ENCODE measurements at regions not wholly inside any gene's neighbourhood (a gene's known extent, or its start where the extent isn't known, plus 50 kb on each side); places are given as distances from the start of the nearest gene placed in this dataset.
"Not testable (repeated sequence)": the region's sequence is repeated elsewhere in the genome, so short reads cannot be mapped to it uniquely, and the experiment has no call there.

- DNase-seq (ENCODE audit: low spot score), result no peak
Observed at GRCh38 chr11:37907436-37908218, 1309.6 kb upstream of the RAG2 start.

DNA sequence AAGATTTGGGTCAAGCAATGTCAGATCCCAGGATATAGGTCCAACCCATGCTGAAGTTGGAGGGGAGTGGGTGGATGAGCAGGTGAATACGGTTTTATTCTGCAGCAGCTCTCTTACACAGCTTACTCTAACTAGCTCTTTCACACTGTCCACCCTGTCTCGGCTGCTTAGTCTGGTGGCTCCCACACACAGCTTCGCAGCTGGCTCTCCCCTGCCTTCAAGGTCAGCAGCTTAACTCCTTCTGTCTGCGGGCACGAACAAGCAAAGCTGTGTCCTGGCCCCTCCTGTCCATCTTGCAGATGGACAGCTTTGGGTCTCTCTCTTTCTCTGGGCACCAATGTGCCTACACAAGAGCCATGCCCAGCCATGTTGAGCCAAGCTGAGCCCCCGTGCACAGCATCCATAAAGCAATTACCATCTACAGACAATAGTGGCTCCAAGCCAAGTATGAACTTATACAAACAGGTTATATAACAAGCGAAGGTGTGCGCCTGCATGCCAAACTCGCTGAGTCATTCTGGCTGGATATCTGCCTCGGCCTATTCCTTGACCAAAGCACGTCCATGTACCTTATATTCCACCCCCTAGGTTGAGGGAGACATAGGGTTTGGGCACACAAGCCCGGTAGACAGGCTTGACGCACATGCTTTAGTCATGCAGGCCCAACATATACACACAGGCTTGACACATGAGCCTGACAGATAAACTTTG lies 1307.8 kb upstream of the RAG2 start:
- no peak for DNase-seq (ENCODE audit: low spot score)

- DNase-seq (ENCODE audit: low spot score), result no peak
Observed at GRCh38 chr11:37896016-37896415, 1298.0 kb upstream of the RAG2 start.

- DNase-seq (ENCODE audit: low spot score), result no peak
Observed at GRCh38 chr11:37881741-37882140, 1283.7 kb upstream of the RAG2 start.

DNA sequence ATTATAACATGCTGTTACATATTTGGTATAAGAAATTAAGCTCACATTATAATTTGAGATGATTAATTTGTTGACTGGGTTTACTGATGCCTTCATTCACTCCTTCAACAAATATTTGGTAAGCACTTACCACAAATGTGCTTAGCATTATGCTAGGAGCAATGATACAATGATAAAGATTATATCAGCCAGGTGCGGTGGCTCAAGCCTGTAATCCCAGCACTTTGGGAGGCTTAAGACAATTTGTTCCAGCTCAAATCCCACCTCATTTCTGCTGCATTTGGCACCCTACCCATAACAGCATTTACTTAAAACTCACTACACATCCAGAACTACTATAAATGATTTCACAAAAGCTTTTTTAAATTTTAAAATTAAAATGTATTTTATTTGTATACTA lies 1263.6 kb upstream of the RAG2 start:
- no peak for DNase-seq (ENCODE audit: low spot score)

DNA sequence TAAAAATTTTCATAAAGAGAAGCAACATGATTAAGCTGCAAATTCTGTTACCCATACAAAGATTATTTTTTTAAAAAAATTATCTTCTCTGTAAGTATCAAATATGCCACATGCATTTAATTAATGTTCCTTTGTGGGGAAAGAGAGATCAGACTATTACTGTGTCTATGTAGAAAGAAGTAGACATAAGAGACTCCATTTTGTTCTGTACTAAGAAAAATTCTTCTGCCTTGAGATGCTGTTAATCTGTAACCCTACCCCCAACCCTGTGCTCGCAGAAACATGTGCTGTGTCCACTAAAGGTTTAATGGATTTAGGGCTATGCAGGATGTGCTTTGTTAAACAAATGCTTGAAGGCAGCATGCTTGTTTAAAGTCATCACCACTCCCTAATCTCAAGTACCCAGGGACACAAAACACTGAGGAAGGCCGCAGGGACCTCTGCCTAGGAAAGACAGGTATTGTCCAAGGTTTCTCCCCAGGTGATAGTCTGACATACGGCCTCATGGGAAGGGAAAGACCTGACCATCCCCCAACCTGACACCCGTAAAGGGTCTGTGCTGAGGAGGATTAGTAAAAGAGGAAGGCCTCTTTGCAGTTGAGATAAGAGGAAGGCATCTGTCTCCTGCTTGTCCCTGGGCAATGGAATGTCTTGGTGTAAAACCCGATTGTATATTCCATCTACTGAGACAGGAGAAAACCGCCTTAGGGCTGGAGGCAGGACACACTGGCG lies 1260.9 kb upstream of the RAG2 start:
- DNase-seq (ENCODE audit: low spot score), result not testable (repeated sequence)

- DNase-seq (ENCODE audit: low spot score), result no peak
Observed at GRCh38 chr11:37858398-37858797, 1260.4 kb upstream of the RAG2 start.

DNA sequence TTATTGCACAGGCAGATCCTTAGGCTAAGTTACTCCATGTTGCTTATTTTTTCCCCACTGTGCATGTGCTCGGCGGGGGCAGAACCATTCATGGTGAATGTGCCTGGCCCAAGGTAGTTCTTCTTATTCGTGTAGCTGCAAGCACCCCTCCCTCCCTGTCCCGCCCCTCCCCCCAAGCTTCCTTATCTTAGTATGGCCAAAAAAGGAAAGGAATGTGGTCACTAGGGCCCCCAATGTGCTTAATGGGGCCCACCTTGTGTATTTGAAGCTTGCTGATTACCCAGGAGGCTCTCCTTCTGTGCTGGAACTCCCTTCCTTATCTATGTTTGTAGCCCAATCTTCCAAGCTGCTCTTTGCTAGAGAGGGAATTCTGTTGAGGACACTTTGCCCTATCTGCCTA lies 1259.7 kb upstream of the RAG2 start:
- DNase-seq (ENCODE audit: low spot score), result no peak

DNA sequence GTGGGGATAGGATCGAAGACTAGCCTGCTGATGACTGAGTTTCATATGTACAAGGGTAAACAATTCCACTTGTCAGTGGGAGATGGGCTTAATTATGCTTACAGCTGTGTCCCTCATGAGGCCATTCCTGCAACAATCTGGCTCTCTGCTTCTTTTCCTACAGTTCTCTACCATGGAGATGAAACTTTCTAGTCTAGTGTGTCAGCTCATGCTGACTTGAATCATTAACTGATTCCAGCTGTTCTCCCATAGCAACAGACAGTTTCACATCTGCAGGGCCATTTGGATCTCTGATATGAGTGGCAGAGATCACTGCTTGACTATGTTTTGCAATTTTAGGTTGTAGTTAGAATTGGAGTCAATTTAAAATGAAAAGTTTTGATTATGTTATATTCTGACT lies 1251.7 kb upstream of the RAG2 start:
- DNase-seq (ENCODE audit: low spot score), result no peak

DNA sequence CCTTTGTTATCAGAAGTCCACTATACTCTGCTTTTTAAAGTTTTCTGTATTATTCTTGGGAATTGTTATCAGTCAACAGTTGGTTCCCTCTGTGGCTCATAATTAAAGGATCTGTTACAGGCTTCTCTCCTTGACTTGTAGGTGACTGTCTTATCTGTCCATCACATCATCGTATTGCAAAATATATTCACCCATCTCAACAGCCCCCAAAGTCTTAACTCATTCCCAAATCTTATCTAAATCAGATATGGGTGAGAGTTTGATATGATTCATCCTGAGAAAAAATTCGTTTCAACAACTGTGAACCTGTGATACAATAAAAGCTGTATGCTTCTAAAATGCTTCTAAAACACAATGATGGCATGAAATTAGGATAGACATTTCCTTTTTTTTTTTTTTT lies 1245.6 kb upstream of the RAG2 start:
- DNase-seq (ENCODE audit: low spot score), result no peak

DNA sequence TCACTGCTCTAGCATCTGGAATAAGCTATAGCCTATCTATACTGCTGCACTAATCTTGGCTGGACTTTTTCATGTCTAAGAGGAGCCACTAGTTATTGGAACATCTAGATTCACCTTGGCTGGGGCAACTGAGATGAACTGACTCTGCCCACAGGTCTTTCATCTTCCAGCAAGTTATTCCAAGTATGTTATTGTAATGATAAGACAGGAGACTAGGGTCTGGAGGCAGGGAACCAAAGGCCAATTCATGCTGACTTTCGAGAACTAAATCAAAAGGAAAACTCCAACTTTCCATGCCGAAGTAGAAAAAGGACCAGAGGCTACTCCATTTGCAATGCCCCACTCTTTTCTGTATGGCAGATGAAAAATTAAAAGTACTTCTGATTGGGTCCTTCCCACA lies 1243.0 kb upstream of the RAG2 start:
- no peak for DNase-seq (ENCODE audit: low spot score)

DNA sequence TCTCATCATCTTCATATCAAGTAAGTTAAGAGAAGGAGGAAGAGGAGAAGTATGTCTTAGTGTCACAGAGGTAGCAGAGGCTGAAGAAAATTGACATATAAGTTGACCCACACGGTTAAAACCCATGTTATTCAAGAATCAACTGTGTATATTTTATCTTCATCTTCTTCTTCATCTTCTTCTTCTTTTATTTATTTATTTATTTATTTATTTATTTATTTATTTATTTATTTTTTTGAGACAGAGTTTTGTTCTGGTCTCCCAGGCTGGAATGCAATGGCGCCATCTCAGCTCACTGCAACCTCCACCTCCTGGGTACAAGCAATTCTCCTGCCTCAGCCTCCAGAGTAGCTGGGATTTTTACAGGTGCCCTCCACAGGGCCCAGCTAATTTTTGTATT lies 1242.3 kb upstream of the RAG2 start:
- not testable (repeated sequence) for DNase-seq (ENCODE audit: low spot score)

GRCh38 chr11:37830529-37830928 lies 1232.5 kb upstream of the RAG2 start:
- no peak for DNase-seq (ENCODE audit: low spot score)

GRCh38 chr11:37817727-37818270 lies 1219.8 kb upstream of the RAG2 start:
- DNase-seq (ENCODE audit: low spot score), result no peak

DNA sequence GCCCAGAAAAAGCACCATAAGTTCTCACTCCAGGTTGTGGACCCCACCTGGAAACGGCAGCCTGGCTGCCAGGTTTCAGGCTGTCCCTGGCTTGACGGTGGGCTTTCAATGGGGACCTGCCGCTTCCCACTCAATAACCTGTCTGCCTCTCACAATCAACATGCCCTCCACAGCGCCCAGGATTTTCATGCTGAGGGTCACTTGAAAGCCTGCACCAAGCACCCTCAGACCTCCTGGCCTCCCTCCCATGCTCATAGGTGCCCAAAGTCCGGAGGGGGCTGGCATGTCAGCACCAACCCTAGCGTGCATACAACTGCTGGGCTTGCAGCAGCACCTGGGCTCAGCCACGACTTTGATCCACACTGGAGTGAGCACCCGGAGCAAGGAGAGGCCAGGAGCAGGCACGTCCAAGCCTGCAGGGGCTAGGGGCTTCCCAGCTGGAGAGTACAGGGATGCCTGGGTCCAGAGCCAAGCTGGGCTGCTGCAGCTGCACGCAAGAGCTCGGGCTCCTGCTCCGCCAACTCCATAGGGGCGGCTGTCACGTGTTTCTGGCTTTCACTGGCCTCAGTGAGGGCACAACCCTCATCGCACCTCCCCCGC lies 1214.3 kb upstream of the RAG2 start:
- DNase-seq (ENCODE audit: low spot score), result no peak

DNA sequence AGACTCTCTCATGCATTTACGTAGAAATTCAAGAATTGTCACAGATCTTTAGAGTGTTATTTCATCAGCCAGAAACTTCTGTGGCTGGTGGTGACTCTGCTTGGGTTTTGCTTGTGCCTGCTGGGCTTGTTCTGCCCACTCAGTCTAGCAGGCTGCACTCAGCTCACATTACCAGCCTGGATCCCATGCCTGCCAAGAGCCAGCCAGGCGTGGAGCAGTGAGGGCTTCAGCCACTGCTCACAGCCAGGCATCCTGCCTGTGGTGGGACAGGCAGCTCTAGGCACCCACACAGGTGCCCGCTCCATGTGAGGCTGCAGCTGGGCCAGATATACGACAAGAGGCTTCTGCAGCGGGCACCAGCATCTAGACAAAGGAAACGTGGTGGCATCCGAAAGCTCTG lies 1213.3 kb upstream of the RAG2 start:
- no peak for DNase-seq (ENCODE audit: low spot score)

DNA sequence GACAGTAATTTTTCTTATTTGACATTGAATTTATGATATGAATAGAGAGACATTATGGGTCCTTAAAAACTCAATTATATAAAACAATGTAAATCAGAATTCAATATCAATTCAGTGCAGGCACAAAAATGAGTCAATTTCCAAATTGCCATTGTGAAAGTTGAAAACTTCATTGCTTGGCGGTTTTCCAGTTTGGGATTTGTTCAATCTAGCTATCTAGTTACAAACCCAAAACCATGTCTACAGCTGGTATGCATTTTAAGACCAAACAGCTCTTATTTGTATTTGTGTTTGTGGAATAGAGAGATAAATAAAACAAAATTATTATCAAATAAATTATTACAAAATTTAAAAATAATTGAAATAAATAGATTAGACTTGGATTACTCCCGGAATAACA lies 1206.6 kb upstream of the RAG2 start:
- no peak for DNase-seq (ENCODE audit: low spot score)

DNA sequence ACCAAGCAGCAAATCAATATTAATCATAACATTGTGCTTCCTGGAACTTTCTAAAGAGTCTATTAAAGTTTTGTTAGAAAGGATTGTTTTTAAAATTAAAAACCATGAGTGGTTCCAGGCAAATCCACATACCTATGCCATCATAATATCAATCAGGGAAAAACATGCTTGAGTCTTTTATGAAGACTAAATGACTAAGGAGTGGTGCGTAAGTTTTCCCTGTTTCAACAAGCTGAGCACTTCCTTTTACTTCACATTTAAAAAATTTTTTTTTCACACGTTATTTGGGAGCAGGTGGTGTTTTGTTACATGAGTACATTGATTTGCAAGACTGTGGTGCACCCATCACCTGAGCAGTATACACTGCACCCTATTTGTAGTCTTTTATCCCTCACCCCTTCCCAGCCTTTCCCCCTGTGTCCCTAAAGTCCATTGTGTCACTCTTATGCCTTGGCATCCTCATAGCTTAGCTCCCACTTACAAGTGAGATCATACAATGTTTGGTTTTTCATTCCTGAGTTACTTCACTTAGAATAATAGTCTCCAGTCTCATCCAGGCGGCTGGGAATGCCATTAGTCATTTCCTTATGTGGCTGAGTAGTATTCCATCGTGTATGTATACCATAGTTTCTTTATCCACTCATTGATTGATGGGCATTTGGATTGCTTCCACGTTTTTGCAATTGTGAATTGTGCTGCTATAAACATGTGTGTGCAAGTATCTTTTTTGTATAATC lies 1190.3 kb upstream of the RAG2 start:
- no peak for DNase-seq (ENCODE audit: low spot score)

- DNase-seq (ENCODE audit: low spot score), result no peak
Observed at GRCh38 chr11:37786214-37786755, 1188.2 kb upstream of the RAG2 start.

DNA sequence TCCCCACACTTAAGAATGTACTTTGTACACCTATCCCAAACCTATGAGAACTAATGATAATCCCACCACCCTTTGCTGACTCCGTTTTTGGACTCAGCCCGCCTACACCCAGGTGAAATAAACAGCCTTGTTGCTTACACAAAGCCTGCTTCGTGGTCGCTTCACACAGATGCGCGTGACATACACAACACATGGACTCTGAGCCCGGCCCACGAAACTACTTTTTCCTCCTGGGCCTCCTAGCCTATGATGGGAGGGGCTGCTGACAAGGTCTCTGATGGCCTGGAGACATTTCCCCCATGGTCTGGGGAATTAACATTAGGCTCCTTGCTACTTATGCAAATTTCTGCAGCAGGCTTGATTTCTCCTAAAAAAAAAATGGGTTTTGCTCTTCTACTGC lies 1176.4 kb upstream of the RAG2 start:
- DNase-seq (ENCODE audit: low spot score), result no peak

- DNase-seq (ENCODE audit: low spot score), result no peak
Observed at GRCh38 chr11:37770145-37770544, 1172.1 kb upstream of the RAG2 start.

Data from CD4-positive, alpha-beta T cell treated with Interleukin-2 at 100 ng/mL for 4 hours (primary cell).